Calu3 (cell line): ENCODE measurements at regions not wholly inside any gene's neighbourhood (a gene's known extent, or its start where the extent isn't known, plus 50 kb on each side); places are given as distances from the start of the nearest gene placed in this dataset.

Experiments used
- BruUV-seq: library from RNA; stranded (reverse); fragments of 400-500 nt; replicated peaks from 2 replicates; lab custom pipeline; 2021; lab: Mats Ljungman, UMichigan
- CTCF ChIA-PET: fragments of 300-600 bp; sonication (Branson Sonifier 250); formaldehyde crosslinking; loops from one replicate; lab custom pipeline; 2022; ENCODE audit warnings: antibody characterized with exemption; lab: Charles Lee
- DNase-seq: peaks from one replicate; pipeline ENCODE4 v3.0.0; 2022
- H3K27ac Mint-ChIP-seq: one replicate; pipeline ENCODE4 v1.8.0; 2022; ENCODE audit warnings: mixed read lengths; ENCODE audit not compliant: unreplicated experiment
- H3K27me3 Mint-ChIP-seq: one replicate; pipeline ENCODE4 v1.8.0; 2022; ENCODE audit warnings: mixed read lengths; ENCODE audit not compliant: unreplicated experiment
- H3K36me3 Mint-ChIP-seq: one replicate; pipeline ENCODE4 v1.8.0; 2022; ENCODE audit warnings: mild to moderate bottlenecking, moderate library complexity, mixed read lengths; ENCODE audit not compliant: insufficient read depth, unreplicated experiment
- H3K4me1 Mint-ChIP-seq: one replicate; pipeline ENCODE4 v1.8.0; 2022; ENCODE audit warnings: mild to moderate bottlenecking, low read depth, mixed read lengths; ENCODE audit not compliant: unreplicated experiment
- H3K4me3 Mint-ChIP-seq: one replicate; pipeline ENCODE4 v1.8.0; 2022; ENCODE audit warnings: mild to moderate bottlenecking, low read depth, moderate library complexity, mixed read lengths; ENCODE audit not compliant: unreplicated experiment
- H3K9me3 Mint-ChIP-seq: one replicate; pipeline ENCODE4 v1.8.0; 2022; ENCODE audit warnings: low read depth, mixed read lengths; ENCODE audit not compliant: unreplicated experiment
- intact Hi-C: fragments of 100-400 bp; cut with micrococcal nuclease; formaldehyde crosslinking; loops from one replicate; pipeline ENCODE4 v1.10.0; 2022; ENCODE audit not compliant: unreplicated experiment
- TF ChIP-seq, protein P1 (sequence below): fragments of 200-600 bp; IDR thresholded peaks from one replicate; pipeline ENCODE4 v1.8.0; 2022; ENCODE audit warnings: antibody characterized with exemption; ENCODE audit not compliant: unreplicated experiment

DNA sequence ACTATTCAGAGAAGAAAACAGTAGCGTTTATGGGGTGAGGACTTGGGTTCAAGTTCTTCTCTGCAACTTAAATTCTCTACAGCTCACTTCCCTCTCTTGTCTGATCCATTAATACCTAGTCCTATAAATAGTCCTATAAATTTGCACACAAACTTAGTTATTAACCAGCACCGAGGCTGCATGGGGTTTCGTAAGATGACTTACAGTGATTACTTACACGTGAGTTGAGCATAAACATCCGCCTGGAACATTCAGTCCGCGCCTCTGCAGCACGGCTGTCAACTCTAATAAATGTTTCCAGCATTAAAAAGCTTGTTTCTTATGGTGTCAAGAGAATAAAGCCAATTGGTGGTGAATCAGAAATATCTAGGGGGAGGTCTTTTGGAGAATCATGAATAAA is 103.0 kb upstream of the ENPP6 start:
- no peaks in the 10 kb centered on the region for H3K36me3 Mint-ChIP-seq
- no peak for DNase-seq
- H3K27ac Mint-ChIP-seq, result no peak overlapping the region
- no TSS peak for BruUV-seq
- TF ChIP-seq, protein P1, sequence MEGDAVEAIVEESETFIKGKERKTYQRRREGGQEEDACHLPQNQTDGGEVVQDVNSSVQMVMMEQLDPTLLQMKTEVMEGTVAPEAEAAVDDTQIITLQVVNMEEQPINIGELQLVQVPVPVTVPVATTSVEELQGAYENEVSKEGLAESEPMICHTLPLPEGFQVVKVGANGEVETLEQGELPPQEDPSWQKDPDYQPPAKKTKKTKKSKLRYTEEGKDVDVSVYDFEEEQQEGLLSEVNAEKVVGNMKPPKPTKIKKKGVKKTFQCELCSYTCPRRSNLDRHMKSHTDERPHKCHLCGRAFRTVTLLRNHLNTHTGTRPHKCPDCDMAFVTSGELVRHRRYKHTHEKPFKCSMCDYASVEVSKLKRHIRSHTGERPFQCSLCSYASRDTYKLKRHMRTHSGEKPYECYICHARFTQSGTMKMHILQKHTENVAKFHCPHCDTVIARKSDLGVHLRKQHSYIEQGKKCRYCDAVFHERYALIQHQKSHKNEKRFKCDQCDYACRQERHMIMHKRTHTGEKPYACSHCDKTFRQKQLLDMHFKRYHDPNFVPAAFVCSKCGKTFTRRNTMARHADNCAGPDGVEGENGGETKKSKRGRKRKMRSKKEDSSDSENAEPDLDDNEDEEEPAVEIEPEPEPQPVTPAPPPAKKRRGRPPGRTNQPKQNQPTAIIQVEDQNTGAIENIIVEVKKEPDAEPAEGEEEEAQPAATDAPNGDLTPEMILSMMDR, result no peak
- CTCF ChIA-PET, result no interaction called here
- intact Hi-C loops, result no loop called here
- no peaks in the 10 kb centered on the region for H3K27me3 Mint-ChIP-seq
- H3K4me1 Mint-ChIP-seq, result no peaks in the 10 kb centered on the region
- H3K9me3 Mint-ChIP-seq, result no peaks in the 10 kb centered on the region
- no peak overlapping the region for H3K4me3 Mint-ChIP-seq

DNA sequence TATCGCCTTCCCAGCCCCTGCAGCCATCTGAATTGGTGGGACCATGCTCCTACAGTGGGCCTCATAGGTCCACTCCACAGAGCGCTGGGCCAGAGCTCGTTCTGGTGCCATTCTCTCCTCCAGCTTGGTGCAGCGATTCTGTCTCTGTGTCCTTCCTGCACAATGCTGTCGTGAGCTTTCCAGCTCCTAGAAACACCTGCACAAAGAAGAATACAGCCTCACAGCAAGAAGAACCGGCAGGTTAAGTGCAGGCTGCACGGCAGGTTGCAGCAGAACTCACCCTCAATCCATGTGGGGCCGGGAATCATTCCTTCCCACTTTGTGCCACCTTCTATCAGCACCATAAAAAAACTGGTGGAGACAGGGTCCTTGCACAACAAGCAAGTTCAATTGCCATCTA is 101.2 kb upstream of the ENPP6 start:
- Mint-ChIP-seq H3K9me3 (no peaks in the 10 kb centered on the region), H3K27ac (no peak overlapping the region), H3K4me3 (no peak overlapping the region), H3K27me3 (no peaks in the 10 kb centered on the region), H3K4me1 (no peaks in the 10 kb centered on the region), H3K36me3 (no peaks in the 10 kb centered on the region)
- intact Hi-C loops, result no loop called here
- TF ChIP-seq, protein P1, result no peak
- BruUV-seq, result no TSS peak
- CTCF ChIA-PET, result no interaction called here
- DNase-seq, result no peak

DNA sequence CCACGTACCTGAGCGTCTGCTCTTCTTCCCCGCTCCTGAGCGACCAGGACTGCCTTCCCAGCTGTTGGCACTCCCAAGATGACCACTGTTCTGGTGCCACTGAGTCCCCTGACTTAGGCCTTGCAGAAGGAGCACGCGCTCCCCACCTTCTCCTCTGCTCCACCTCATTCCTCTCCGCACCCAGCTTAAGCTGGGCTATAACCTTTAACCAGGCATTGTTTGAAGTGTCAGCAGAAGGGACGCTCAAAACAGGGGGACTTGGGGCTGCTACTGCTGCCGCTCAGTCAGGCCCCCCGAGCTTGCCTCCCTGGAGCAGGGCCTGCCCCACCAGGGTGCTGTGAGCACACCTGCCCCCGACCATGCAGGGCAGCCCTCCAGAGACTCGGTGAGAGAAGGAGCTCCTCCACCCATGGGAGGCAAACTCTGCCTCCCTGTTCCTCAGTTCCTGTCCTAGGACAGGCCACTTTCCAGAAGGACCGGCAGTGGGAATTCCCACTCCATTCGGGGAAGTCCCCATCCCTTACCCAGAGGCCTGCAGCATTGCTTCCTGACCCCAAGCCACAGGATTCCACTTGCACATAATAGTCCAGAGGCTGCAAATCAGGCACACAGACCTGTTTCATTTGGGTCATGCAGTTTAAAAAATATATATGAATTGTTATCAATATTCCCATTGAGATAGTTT is 99.7 kb upstream of the ENPP6 start:
- TF ChIP-seq, protein P1, result no peak
- intact Hi-C loops, result no loop called here
- CTCF ChIA-PET, result no interaction called here

DNA sequence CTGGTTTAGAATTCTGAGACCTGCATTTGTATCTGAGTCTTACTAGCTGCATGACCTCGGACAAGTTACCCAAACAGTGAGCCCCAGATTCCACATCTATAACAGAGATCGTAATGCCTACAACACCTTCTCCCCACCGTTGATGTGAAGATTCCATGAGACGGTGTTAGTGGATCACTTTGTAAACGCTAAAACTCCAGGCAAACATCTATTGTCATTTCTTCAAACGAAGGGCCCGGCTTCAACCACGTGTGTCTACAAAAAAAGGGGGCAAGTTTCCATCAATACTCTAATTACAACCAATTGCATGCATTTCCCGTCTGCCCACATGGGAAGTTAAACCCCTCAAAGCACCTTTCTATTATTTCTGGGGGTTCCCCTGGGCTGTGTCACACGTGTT is 99.1 kb upstream of the ENPP6 start:
- Mint-ChIP-seq H3K4me3 (no peak overlapping the region), H3K4me1 (no peaks in the 10 kb centered on the region), H3K27me3 (no peaks in the 10 kb centered on the region), H3K9me3 (no peaks in the 10 kb centered on the region), H3K27ac (no peak overlapping the region), H3K36me3 (no peaks in the 10 kb centered on the region)
- CTCF ChIA-PET, result no interaction called here
- intact Hi-C loops, result no loop called here
- BruUV-seq, result no TSS peak
- DNase-seq, result no peak
- TF ChIP-seq, protein P1, result no peak

More for the DNA sequence above, 99.7 kb upstream of the ENPP6 start:
- no peaks in the 10 kb centered on the region for H3K27me3 Mint-ChIP-seq
- no peak overlapping the region for H3K4me3 Mint-ChIP-seq
- no TSS peak for BruUV-seq
- H3K27ac Mint-ChIP-seq, result no peak overlapping the region
- H3K4me1 Mint-ChIP-seq, result no peaks in the 10 kb centered on the region
- H3K36me3 Mint-ChIP-seq, result no peaks in the 10 kb centered on the region
- no peaks in the 10 kb centered on the region for H3K9me3 Mint-ChIP-seq
- no peak for DNase-seq
